H9 (cell line): ENCODE measurements at regions not wholly inside any gene's neighbourhood (a gene's known extent, or its start where the extent isn't known, plus 50 kb on each side); places are given as distances from the start of the nearest gene placed in this dataset.

Experiments used
- DNase-seq: peaks from one replicate; pipeline ENCODE4 v3.0.0-alpha.2; 2017
- H2AFZ ChIP-seq: one replicate; pipeline ENCODE4 v1.6.1; 2013; ENCODE audit warnings: mild to moderate bottlenecking, low read length, control low read depth, moderate library complexity
- H2AK5ac ChIP-seq: 2 replicates; pipeline ENCODE4 v1.6.1; 2013; ENCODE audit warnings: low read length, control low read depth, mixed read lengths; ENCODE audit not compliant: insufficient read length
- H2BK120ac ChIP-seq: one replicate; pipeline ENCODE4 v1.6.1; 2013; ENCODE audit warnings: low read depth, mild to moderate bottlenecking, low read length, control low read depth, inconsistent platforms; ENCODE audit not compliant: poor library complexity, severe bottlenecking
- H2BK12ac ChIP-seq: 2 replicates; pipeline ENCODE4 v1.6.1; 2013; ENCODE audit warnings: low read length, control low read depth, mixed read lengths, low read depth; ENCODE audit not compliant: insufficient read length
- H2BK15ac ChIP-seq: 2 replicates; pipeline ENCODE4 v1.6.1; 2013; ENCODE audit warnings: low read depth, low read length, control low read depth
- H2BK20ac ChIP-seq: one replicate; pipeline ENCODE4 v1.6.1; 2013; ENCODE audit warnings: low read depth, mild to moderate bottlenecking, low read length, control low read depth, inconsistent platforms; ENCODE audit not compliant: poor library complexity, severe bottlenecking
- H2BK5ac ChIP-seq: 2 replicates; pipeline ENCODE4 v1.6.1; 2013; ENCODE audit warnings: low read length, control low read depth, mixed read lengths; ENCODE audit not compliant: insufficient read length
- H3K14ac ChIP-seq: 2 replicates; pipeline ENCODE4 v1.6.1; 2013; ENCODE audit warnings: low read length, control low read depth; ENCODE audit not compliant: insufficient read depth
- H3K18ac ChIP-seq: 2 replicates; pipeline ENCODE4 v1.6.1; 2013; ENCODE audit warnings: low read depth, mild to moderate bottlenecking, mixed read lengths, low read length, control low read depth; ENCODE audit not compliant: insufficient read length
- H3K23ac ChIP-seq: 2 replicates; pipeline ENCODE4 v1.6.1; 2013; ENCODE audit warnings: low read length, control low read depth, mixed read lengths, low read depth; ENCODE audit not compliant: insufficient read length
- H3K23me2 ChIP-seq: 2 replicates; pipeline ENCODE4 v1.6.1; 2013; ENCODE audit warnings: low read depth, mild to moderate bottlenecking, mixed read lengths, low read length, control low read depth; ENCODE audit not compliant: insufficient read length, poor library complexity, severe bottlenecking
- H3K27ac ChIP-seq: 2 replicates; pipeline ENCODE4 v1.5.1; 2013; ENCODE audit warnings: low read length, control low read depth, mixed read lengths, low read depth; ENCODE audit not compliant: insufficient read length
- H3K27me3 ChIP-seq: 2 replicates; pipeline ENCODE4 v1.6.1; 2013; ENCODE audit warnings: low read length, control low read depth, inconsistent platforms; ENCODE audit not compliant: insufficient read depth
- H3K4ac ChIP-seq: 2 replicates; pipeline ENCODE4 v1.6.1; 2013; ENCODE audit warnings: low read depth, mild to moderate bottlenecking, control low read depth, inconsistent platforms, low read length, moderate library complexity
- H3K4me1 ChIP-seq: 2 replicates; pipeline ENCODE4 v1.6.1; 2013; ENCODE audit warnings: low read length, control low read depth, inconsistent platforms; ENCODE audit not compliant: insufficient read depth
- H3K4me2 ChIP-seq: 2 replicates; pipeline ENCODE4 v1.6.1; 2013; ENCODE audit warnings: low read length, control low read depth, mixed read lengths; ENCODE audit not compliant: insufficient read length, insufficient read depth
- H3K56ac ChIP-seq: 2 replicates; pipeline ENCODE4 v1.6.1; 2013; ENCODE audit warnings: low read depth, mild to moderate bottlenecking, mixed read lengths, low read length, control low read depth; ENCODE audit not compliant: insufficient read length
- H3K79me1 ChIP-seq: 2 replicates; pipeline ENCODE4 v1.6.1; 2013; ENCODE audit warnings: low read depth, mild to moderate bottlenecking, moderate library complexity, low read length, control low read depth, inconsistent platforms; ENCODE audit not compliant: insufficient read depth, poor library complexity, severe bottlenecking
- H3K79me2 ChIP-seq: 2 replicates; pipeline ENCODE4 v1.6.1; 2013; ENCODE audit warnings: low read length, control low read depth, inconsistent platforms; ENCODE audit not compliant: insufficient read depth
- H3K9ac ChIP-seq: 2 replicates; pipeline ENCODE4 v1.6.1; 2013; ENCODE audit warnings: low read length, control low read depth, mixed read lengths; ENCODE audit not compliant: insufficient read length; ENCODE audit errors: extremely low read depth
- H3K9me3 ChIP-seq: one replicate; pipeline ENCODE4 v1.6.1; 2013; ENCODE audit warnings: low read depth, low read length, inconsistent platforms; ENCODE audit not compliant: control insufficient read depth
- H3T11ph ChIP-seq: one replicate; pipeline ENCODE4 v1.6.1; 2013; ENCODE audit warnings: mild to moderate bottlenecking, low read length, control low read depth, inconsistent platforms
- H4K20me1 ChIP-seq: one replicate; pipeline ENCODE4 v1.6.1; 2013; ENCODE audit not compliant: control insufficient read depth, insufficient read length, insufficient read depth
- H4K5ac ChIP-seq: 2 replicates; pipeline ENCODE4 v1.6.1; 2013; ENCODE audit warnings: low read depth, mild to moderate bottlenecking, mixed read lengths, low read length, control low read depth; ENCODE audit not compliant: insufficient read length
- H4K8ac ChIP-seq: replicated peaks from 2 replicates; pipeline ENCODE4 v1.6.1; 2013; ENCODE audit warnings: low read length, control low read depth, mixed read lengths, low read depth; ENCODE audit not compliant: insufficient read length
- H4K91ac ChIP-seq: 2 replicates; pipeline ENCODE4 v1.6.1; 2013; ENCODE audit warnings: low read depth, mild to moderate bottlenecking, moderate library complexity, mixed read lengths, low read length, control low read depth; ENCODE audit not compliant: insufficient read length
- H3K27ac Mint-ChIP-seq, 3 experiments: 2 replicates in 2 of 3; 3 replicates in 1 of 3; pipeline ENCODE4 v1.8.0; 2020 to 2021; ENCODE audit warnings: mixed read lengths in 3 of 3, mild to moderate bottlenecking in 1 of 3, moderate library complexity in 1 of 3
- H3K27me3 Mint-ChIP-seq: 2 replicates; pipeline ENCODE4 v1.8.0; 2021; ENCODE audit warnings: low read depth, mild to moderate bottlenecking, moderate library complexity, mixed read lengths
- H3K36me3 Mint-ChIP-seq, 3 experiments: 2 replicates in 2 of 3; 3 replicates in 1 of 3; pipeline ENCODE4 v1.8.0; 2020 to 2021; ENCODE audit warnings: low read depth in 3 of 3, mixed read lengths in 3 of 3; ENCODE audit not compliant: insufficient read depth in 1 of 3
- H3K4me1 Mint-ChIP-seq, 2 experiments: 2 replicates each; pipeline ENCODE4 v1.8.0; 2020; ENCODE audit warnings: mixed read lengths in 2 of 2
- H3K4me3 Mint-ChIP-seq, 2 experiments: 2 replicates in 1 of 2; 3 replicates in 1 of 2; pipeline ENCODE4 v1.8.0; 2020 to 2021; ENCODE audit warnings: mild to moderate bottlenecking in 2 of 2, mixed read lengths in 2 of 2, moderate library complexity in 1 of 2
- H3K9me3 Mint-ChIP-seq, 2 experiments: 2 replicates in 1 of 2; 3 replicates in 1 of 2; pipeline ENCODE4 v1.8.0; 2020; ENCODE audit warnings: mild to moderate bottlenecking in 2 of 2, mixed read lengths in 2 of 2, moderate library complexity in 1 of 2
- WGBS: extraction: QIAGEN DNeasy Blood & Tissue Kit; methylation state at CpG from one replicate; pipeline ENCODE4 v1.1.7; 2013; ENCODE audit warnings: missing lambda C conversion rate, low lambda C conversion rate, mixed read lengths; ENCODE audit not compliant: insufficient read length; ENCODE audit errors: extremely low coverage; 5-methylcytosine and 5-hydroxymethylcytosine counted together
- TF ChIP-seq, protein P1 (sequence below): fragments of 200-600 bp; sonication (generic); conservative IDR thresholded peaks from 3 replicates; pipeline ENCODE4 v1.8.0; 2021; ENCODE audit warnings: antibody characterized with exemption, mild to moderate bottlenecking

DNA sequence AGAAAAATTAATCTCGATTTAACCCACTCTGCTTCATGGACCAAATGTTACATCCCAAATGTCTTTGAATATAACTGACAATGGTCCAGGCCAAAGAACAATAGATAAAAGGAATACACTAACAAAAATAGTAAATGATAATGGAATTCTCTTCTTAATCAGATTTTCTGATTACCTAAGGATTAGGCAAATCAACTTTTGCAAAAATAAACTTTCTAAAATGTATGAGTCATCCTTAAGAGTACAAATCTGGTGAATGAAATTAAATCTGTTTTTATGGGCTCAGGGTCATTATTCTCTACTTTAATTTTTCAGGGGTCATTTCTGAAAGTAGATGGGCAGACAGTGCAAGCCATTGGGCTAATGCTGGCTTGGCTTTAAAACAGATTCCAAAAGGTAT, 102.1 kb upstream of the FAM13C start:
- H3K18ac ChIP-seq = no peak overlapping the region
- TF ChIP-seq, protein P1, sequence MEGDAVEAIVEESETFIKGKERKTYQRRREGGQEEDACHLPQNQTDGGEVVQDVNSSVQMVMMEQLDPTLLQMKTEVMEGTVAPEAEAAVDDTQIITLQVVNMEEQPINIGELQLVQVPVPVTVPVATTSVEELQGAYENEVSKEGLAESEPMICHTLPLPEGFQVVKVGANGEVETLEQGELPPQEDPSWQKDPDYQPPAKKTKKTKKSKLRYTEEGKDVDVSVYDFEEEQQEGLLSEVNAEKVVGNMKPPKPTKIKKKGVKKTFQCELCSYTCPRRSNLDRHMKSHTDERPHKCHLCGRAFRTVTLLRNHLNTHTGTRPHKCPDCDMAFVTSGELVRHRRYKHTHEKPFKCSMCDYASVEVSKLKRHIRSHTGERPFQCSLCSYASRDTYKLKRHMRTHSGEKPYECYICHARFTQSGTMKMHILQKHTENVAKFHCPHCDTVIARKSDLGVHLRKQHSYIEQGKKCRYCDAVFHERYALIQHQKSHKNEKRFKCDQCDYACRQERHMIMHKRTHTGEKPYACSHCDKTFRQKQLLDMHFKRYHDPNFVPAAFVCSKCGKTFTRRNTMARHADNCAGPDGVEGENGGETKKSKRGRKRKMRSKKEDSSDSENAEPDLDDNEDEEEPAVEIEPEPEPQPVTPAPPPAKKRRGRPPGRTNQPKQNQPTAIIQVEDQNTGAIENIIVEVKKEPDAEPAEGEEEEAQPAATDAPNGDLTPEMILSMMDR = no peak
- H2BK15ac ChIP-seq = no peak overlapping the region
- H3K27ac ChIP-seq = no peak overlapping the region
- Mint-ChIP-seq H3K27me3 (no peaks in the 10 kb centered on the region), H3K36me3 (peaks cover 0 to 6% (median 0%) of the 10 kb centered on the region in 3 experiments; a peak in 1 of 7 replicates), H3K9me3 (peaks cover 2 to 3% of the 10 kb centered on the region in 2 experiments; a peak in 4 of 5 replicates), H3K27ac (no peak overlapping the region), H3K4me1 (peaks cover 2 to 3% of the 10 kb centered on the region in 2 experiments; a peak in 2 of 4 replicates), H3K4me3 (no peak overlapping the region)
- DNase-seq = no peak
- H2BK120ac ChIP-seq = no peak overlapping the region
- no peaks in the 10 kb centered on the region for H3K9me3 ChIP-seq
- H4K8ac ChIP-seq = no peak overlapping the region
- no peak overlapping the region for H3K56ac ChIP-seq
- no peak overlapping the region for H3K9ac ChIP-seq
- no peaks in the 10 kb centered on the region for H3K79me1 ChIP-seq
- H3K4ac ChIP-seq = no peak overlapping the region
- H3K27me3 ChIP-seq = no peaks in the 10 kb centered on the region
- H2BK20ac ChIP-seq = no peak overlapping the region
- H3T11ph ChIP-seq = no peak overlapping the region
- H3K14ac ChIP-seq = no peak overlapping the region
- H4K91ac ChIP-seq = no peak overlapping the region
- no peak overlapping the region for H4K5ac ChIP-seq
- no peak overlapping the region for H3K23ac ChIP-seq
- no peak overlapping the region for H2BK12ac ChIP-seq
- H3K4me1 ChIP-seq = no peaks in the 10 kb centered on the region
- no peak overlapping the region for H2BK5ac ChIP-seq
- H2AFZ ChIP-seq = no peak overlapping the region
- H3K23me2 ChIP-seq = no peaks in the 10 kb centered on the region
- H3K79me2 ChIP-seq = no peaks in the 10 kb centered on the region
- no peaks in the 10 kb centered on the region for H4K20me1 ChIP-seq
- no peak overlapping the region for H2AK5ac ChIP-seq
- no peak overlapping the region for H3K4me2 ChIP-seq
- no CpG with 5 or more reads among the region's 1 CpG for WGBS
